ENCODE measurements at regions not wholly inside any gene's neighbourhood (a gene's known extent, or its start where the extent isn't known, plus 50 kb on each side); places are given as distances from the start of the nearest gene placed in this dataset.

GRCh38 chr9:91039125-91039834 is 237.7 kb downstream of the SYK start:
- no peak for DNase-seq (ENCODE audit: extremely low read depth, low read depth)

GRCh38 chr9:91039835-91040140 is 238.2 kb downstream of the SYK start:
- no peak for DNase-seq (ENCODE audit: extremely low read depth, low read depth)

- no peak for DNase-seq (ENCODE audit: extremely low read depth, low read depth)
Measured at GRCh38 chr9:91040371-91041215, 239.0 kb downstream of the SYK start.

DNA sequence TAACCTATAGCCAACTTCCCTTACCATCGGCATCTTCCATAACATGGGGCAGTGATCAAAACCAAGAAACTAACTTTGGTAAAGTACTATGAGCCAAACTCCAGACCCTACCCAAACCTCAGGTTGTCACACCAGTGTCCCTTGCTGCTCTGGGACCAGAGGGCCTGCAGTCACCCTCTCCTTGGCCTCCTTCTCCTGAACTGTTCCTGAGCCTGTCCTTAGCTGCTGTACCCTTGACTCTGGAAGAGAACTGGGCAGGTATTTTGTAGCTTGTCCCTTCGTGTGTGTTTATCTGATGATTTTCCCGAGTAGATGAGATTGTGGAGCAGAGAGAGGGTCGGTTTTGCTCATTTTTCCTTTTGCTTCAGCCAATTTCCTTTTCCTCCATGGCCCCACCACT is 240.4 kb downstream of the SYK start:
- no peak for DNase-seq (ENCODE audit: extremely low read depth, low read depth)

- DNase-seq (ENCODE audit: extremely low read depth, low read depth), result no peak
Measured at GRCh38 chr9:91042541-91042940, 240.9 kb downstream of the SYK start.

DNA sequence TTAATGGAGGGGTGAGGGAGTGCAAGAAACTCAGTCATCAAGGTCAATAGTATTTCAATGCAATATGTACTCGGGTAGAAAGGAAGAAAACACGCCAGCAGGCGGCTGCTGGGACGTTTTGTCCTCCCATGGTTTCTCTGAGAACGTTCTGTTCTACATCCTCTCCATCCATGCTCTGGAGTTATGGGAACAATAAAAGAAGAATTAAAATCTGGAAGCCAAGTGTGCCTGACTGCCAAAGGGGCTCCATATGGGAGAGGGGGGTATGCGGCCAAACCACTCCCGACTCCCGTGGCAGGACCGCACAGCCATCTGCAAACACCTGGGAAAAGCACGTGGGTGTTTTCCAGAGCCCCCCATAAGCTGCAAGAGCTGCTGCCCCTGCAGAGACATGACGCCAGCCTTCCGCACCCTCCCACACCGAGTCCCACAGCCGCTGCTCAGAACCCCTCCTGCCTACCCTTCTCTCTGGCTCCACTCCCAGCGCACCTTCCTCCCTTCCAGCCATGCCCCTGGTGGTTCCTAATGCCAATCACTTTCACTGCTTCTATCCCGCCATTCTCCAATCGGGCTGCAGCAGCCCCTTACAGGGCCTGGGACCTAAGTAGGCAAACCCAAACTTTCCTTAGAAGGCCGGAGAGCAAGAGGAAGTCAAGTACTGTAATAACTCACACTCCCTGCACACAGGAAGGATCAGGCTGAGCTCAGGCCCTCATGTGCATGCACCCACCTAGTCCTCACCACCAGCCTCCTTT is 241.6 kb downstream of the SYK start:
- DNase-seq (ENCODE audit: extremely low read depth, low read depth), result no peak

- no peak for DNase-seq (ENCODE audit: extremely low read depth, low read depth)
Measured at GRCh38 chr9:91043811-91044175, 242.2 kb downstream of the SYK start.

GRCh38 chr9:91044354-91044753 is 242.7 kb downstream of the SYK start:
- DNase-seq (ENCODE audit: extremely low read depth, low read depth), result no peak

DNA sequence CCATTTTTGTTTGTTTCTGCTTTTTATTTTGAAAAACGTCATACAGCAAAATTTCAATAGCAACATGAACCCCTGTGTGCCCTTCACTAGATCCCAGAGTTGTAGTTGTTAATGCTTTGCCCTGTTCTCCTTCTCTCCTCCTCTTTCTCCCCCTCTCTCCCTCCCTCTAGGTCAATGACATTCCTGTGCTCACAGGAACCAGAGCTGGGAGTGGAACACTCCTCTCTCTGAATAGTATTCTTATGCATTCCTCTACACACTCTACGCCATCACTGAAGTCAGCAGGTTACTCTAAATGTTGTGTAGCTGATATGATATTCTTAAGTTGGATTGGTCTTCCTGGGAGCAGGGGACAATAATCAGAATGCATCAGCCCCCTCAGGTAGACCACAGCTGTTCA is 243.4 kb downstream of the SYK start:
- DNase-seq (ENCODE audit: extremely low read depth, low read depth), result no peak

GRCh38 chr9:91047529-91047928 is 245.9 kb downstream of the SYK start:
- no peak for DNase-seq (ENCODE audit: extremely low read depth, low read depth)

- DNase-seq (ENCODE audit: extremely low read depth, low read depth), result no peak
Measured at GRCh38 chr9:91047993-91048607, 246.5 kb downstream of the SYK start.

GRCh38 chr9:91048749-91049148 is 247.1 kb downstream of the SYK start:
- DNase-seq (ENCODE audit: extremely low read depth, low read depth), result no peak

GRCh38 chr9:91053824-91054223 is 252.2 kb downstream of the SYK start:
- no peak for DNase-seq (ENCODE audit: extremely low read depth, low read depth)

DNA sequence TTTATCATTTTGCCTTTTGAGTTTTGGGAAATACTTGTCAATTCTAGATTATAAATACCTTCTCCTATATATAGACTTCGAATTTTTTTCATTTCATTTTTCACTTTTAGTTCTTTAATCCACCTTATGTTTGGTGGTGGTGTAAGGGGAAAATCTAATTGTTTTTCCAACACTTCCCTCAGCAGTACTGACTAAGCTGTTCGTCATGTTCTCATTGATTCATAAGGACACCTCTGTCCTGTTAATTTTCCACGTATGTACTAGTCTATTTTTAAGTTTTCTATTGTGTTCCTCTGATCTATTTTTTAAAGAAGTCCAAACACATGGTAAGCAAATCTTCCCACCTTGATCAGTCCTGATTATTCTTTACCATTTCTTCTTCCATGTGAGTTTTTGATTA is 254.2 kb downstream of the SYK start:
- no peak for DNase-seq (ENCODE audit: extremely low read depth, low read depth)

DNA sequence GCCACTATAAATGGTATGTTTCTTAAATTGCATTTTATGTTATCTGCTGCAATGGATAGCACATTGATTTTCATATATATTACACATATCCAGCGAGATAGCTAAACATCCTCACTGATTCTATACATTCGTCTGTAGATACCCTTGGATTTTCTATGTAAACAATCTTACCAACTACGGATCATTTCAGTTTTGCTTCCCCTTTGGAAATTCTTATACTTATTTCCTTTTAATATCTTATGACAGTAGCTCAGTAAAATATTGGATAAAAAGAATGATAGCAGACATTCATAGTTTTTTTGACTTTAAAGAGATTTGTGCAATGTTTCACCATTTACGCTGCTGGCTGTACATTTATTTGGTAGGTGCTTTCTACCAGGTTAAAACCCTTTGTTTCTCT is 254.9 kb downstream of the SYK start:
- DNase-seq (ENCODE audit: extremely low read depth, low read depth), result no peak

DNA sequence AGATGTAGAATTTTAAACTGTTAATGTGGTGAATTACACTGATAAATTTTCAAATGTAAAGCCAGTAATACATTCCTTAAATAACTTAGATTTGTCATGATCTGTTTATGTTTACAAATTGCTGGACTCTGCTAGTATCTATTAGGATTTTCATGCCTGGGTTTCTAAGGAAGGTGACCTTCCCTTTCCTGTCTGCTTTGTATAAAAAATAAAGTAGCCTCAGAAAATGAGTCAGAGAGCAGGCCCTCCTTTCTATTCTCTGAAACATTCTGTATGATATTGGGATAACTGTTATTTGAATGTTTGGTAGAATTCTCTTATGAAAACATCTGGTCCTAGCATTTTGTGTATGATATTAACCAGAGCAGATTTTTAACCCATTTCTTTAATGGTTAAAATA is 255.3 kb downstream of the SYK start:
- DNase-seq (ENCODE audit: extremely low read depth, low read depth), result no peak

GRCh38 chr9:91059713-91060112 is 258.1 kb downstream of the SYK start:
- DNase-seq (ENCODE audit: extremely low read depth, low read depth), result peak; percentile 83

- DNase-seq (ENCODE audit: extremely low read depth, low read depth), result peak; percentile 98
Measured at GRCh38 chr9:91060520-91061343, 259.1 kb downstream of the SYK start.

DNA sequence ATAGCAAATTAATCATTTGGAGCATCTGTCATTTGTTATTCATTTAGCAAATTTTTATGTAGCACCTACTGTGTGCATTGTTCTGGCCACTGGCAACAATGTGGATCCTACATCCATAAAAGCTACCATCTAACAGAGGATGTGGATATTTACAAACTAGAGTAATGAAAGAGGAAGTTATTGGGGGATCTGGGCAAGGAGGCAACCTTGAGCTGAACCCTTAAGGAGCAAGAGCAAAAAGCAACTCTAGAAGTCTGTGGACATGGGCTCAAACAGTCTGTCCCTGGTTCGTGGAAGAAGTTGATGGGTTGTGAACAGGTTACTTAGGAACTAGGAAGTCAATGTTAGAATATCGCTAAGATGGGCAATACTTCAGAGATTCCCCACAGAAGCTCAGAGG is 259.9 kb downstream of the SYK start:
- no peak for DNase-seq (ENCODE audit: extremely low read depth, low read depth)

DNA sequence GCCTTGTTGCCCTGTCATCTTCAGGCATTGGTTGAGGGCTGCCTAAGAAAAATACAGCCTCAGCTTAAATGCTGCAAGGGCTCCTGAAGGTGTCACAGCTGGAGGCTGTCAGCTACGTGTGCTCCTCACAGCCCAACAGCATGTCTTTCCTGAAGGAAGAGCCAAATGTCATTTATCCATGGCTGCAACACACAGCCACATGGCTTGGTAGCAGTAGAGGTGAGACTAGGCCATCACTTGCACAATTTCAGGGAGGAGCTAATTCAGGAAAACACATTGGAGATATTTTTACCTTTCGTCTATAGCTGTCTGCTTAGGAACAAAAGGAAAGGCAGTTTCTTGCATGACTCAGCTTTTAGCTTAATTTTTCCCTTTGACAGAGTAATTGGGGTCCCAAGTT is 260.7 kb downstream of the SYK start:
- no peak for DNase-seq (ENCODE audit: extremely low read depth, low read depth)

Data from NCI-H460 (cell line).